HL-60 (cell line): ENCODE measurements at regions not wholly inside any gene's neighbourhood (a gene's known extent, or its start where the extent isn't known, plus 50 kb on each side); places are given as distances from the start of the nearest gene placed in this dataset.

ENCODE experiments used
- CTCF ChIP-seq: IDR thresholded peaks from one replicate; pipeline ENCODE4 v1.5.1; 2011; ENCODE audit warnings: low read length, control low read depth, inconsistent platforms; ENCODE audit not compliant: insufficient read depth
- POLR2AphosphoS5 ChIP-seq: IDR thresholded peaks from 2 replicates; pipeline ENCODE4 v1.6.1; 2012; ENCODE audit warnings: low read depth

GRCh38 chr12:23474438-23474976 is 475.0 kb downstream of the SOX5 start:
- TF ChIP-seq CTCF (no peak), POLR2AphosphoS5 (no peak)
